Cardiac septum (tissue), 1 donor: ENCODE measurements at regions not wholly inside any gene's neighbourhood (a gene's known extent, or its start where the extent isn't known, plus 50 kb on each side); places are given as distances from the start of the nearest gene placed in this dataset.
"Not testable (repeated sequence)": the region's sequence is repeated elsewhere in the genome, so short reads cannot be mapped to it uniquely, and the experiment has no call there.

Experiments used
- DNase-seq: peaks from one replicate; pipeline ENCODE4 v3.0.0-alpha.2; 2020; ENCODE audit warnings: low spot score
- intact Hi-C: fragments of 100-400 bp; cut with DNase I; formaldehyde crosslinking; loops from one replicate; pipeline ENCODE4 v1.14.0; 2022
- donor health status: DM: no; HTN: no; CAD: no.

DNA sequence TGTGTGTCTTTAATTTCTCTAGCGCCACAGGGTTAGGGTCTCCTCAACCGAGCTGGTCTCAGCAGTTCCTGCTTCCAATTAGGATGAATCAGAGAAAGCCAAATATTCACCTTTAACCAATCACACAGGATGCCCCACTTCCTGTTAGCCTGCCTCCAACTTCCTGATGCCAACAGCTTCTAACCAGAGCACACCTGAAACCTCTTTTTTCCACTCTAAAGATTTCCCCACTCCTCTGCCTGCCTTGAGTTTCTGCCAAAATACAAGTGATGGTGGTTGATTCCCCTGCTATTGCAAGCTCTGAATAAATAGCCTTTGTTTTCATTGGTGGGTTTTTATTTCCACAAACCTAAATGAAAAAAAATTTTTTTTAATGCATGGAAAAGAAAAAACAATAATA lies 144.7 kb upstream of the UST start:
- intact Hi-C loops = no loop called here
- DNase-seq = no peak

DNA sequence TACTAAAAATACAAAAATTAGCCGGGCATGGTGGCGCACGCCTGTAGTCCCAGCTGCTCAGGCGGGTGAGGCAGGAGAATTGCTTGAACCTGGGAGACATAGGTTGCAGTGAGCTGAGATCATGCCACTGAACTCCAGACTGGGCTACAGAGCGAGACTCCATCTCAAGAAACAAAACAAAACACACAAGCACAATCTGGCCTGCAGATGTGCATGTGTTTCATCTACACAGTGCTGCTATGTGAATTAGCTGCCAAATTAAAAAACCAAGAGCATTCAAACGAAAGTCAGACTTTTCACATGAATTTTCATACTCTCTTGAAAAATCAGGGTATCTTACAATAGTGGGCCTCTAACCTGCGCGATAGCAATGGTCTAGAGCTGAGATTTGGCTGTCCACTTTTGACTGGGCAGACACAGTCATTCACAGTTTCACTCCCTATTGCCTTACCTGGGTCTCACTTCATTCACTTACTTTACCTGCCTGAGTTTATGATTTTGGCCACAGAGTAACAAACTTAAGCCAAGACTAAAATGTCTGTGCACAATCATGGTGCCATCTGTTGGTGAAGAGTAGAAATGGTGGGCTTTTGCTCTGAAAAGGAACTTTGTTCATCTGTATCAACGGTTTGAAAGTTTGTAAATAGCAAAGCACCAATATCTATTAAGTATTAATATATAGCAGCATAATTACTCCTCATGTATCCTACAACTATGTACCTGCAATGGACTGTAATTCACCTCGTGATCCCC lies 138.5 kb upstream of the UST start:
- no peak for DNase-seq
- intact Hi-C loops = no loop called here

GRCh38 chr6:148611213-148611612 lies 135.6 kb upstream of the UST start:
- intact Hi-C loops = no loop called here
- DNase-seq = peak; percentile 80

DNA sequence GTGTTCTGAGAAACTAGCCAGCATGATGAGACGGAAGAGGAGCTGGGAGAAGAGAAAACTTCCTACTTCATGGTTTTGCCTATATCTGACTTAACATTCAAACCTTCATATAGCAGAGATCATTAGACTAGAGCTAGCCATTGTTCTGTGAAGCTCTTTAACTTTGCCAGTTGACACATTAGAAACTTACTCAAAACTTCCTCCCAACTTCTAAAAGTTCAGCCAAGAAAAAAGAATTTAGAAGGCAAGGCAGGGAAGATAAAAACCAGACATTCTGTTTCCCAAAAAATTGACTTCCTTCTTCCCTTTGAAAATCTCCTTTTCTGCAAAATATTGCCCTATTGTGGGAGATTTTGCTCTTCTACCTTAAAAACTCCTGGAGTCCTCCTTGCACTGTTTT lies 134.8 kb upstream of the UST start:
- no peak for DNase-seq
- intact Hi-C loops = no loop called here

DNA sequence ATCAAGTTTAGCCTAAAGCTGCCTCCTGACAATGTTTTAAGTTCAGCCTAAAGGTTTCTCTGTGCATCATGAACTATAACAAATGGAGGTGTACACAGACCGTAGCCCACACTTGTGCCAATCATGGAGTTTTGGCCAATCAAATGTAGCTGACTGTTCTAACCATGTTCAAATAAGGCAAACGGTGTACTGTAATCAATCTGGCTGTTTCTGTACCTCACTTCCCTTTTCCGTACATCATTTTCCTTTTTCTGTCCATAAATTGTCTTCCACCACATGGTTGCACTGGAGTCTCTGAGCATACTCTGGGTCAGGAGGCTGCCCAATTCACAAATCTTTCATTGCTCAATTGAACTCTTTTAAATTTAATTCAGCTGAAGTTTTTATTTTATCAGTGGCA lies 132.2 kb upstream of the UST start:
- DNase-seq = no peak
- intact Hi-C loops = no loop called here

GRCh38 chr6:148616841-148617240 lies 130.0 kb upstream of the UST start:
- DNase-seq = no peak
- intact Hi-C loops = no loop called here

DNA sequence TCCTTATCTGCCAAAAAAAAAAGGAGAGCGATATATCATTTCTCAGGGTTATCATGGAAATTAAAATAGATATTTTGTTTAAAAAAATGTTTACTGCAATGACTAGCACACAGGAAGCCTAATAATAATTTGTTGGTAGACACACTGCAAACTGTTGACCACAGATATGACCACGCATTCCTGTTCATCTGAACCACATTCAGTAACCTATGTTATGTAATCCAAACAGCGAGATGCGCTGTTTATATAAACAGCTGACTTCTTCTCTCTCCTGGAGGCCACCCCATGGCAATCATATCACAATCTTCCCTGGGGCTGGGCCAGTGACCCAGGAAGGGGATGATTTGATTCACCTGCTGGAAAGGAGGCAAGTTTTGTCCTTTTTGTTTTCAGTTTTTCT lies 129.3 kb upstream of the UST start:
- DNase-seq = no peak
- intact Hi-C loops = no loop called here

GRCh38 chr6:148619891-148620290 lies 126.9 kb upstream of the UST start:
- intact Hi-C loops = no loop called here
- no peak for DNase-seq

DNA sequence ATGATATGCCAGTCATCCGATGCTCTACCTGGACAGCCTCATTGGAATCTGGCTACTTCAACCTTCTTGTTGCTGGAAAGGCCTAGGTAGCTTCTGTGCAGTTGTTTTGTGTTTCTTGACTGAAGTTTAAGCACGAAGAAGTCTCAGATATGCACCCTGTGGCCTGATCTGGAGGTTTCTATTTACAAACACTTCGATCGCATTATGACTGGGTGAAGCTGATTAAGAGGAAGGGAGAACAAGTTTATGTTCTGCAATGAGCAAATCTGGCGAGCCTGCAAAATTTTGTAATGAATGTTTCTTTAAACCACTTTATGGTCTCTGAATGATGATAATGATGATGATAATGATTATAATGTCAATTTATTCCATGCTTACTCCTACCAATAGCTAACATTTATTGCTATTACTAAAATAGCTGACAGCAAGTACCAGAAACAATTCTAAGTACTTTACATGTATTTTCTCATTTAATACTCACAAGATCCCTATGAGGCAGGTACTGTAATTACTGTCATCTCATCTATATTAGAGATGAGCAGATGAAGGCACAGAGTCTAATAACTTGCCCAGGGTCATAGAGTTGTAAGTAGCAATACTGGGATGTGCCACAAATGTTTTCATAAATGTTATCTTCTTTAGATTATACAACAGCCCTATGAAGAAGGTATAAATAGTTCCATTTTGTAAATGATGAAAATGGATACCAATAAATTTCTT lies 126.1 kb upstream of the UST start:
- intact Hi-C loops = no loop called here
- no peak for DNase-seq

- DNase-seq = no peak
These were observed 121.2 kb upstream of the UST start for GRCh38 chr6:148625609-148626008.

GRCh38 chr6:148628251-148628650 lies 118.6 kb upstream of the UST start:
- no peak for DNase-seq
- intact Hi-C loops = no loop called here

More at GRCh38 chr6:148625609-148626008, 121.2 kb upstream of the UST start:
- intact Hi-C loops = no loop called here

GRCh38 chr6:148629181-148629580 lies 117.6 kb upstream of the UST start:
- intact Hi-C loops = no loop called here
- no peak for DNase-seq

GRCh38 chr6:148629592-148630465 lies 117.0 kb upstream of the UST start:
- intact Hi-C loops = no loop called here
- DNase-seq = no peak

DNA sequence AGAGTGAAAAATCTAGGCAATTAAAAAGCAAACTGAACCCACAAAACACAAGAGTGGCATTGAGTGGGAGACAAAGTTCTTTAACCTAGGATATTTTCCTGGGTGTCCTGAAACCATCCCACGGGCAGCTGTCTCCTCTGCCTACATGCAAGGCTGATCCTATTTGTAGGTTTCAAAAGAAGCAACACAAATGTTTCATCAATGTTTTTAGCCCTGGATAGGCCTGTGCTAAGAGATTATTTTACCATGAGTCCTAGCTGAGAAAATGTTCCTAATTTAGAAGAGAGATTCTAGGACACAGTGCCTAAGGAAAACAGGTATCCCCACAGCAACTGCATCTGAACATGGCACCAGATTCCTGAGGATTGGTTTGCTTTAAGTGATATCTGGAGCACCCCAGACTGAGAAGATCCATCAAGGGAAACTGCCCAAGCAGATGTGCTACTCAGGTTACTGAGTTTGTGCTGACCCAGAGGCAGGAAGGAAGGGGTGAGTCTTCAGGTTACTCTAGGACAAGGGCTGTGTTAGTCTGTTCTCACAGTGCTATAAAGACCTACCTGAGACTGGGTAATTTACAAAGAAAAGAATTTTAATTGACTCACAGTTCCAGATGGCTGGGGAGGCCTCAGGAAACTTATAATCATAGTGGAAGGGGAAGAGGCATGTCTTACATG lies 111.6 kb upstream of the UST start:
- no peak for DNase-seq
- intact Hi-C loops = no loop called here

DNA sequence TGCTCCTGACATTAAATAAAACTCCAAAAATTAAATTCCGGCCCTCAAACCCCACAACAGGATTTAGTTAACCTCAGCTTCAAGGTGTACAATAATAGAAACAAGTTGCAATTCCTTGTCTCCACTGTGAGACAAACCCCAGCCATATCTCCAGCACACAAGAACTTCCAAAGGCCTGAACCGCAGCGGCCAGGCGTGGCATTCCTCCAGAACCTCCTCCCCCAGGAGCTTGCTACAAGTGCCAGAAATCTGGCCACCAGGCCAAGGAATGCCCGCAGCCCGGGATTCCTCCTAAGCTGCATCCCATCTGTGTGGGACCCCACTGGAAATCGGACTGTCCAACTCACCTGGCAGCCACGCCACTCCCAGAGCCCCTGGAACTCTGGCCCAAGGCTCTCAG lies 105.0 kb upstream of the UST start:
- DNase-seq, intact Hi-C loops: not testable (repeated sequence)

- intact Hi-C loops, DNase-seq: not testable (repeated sequence)
These were observed 103.6 kb upstream of the UST start for GRCh38 chr6:148643208-148643607.

DNA sequence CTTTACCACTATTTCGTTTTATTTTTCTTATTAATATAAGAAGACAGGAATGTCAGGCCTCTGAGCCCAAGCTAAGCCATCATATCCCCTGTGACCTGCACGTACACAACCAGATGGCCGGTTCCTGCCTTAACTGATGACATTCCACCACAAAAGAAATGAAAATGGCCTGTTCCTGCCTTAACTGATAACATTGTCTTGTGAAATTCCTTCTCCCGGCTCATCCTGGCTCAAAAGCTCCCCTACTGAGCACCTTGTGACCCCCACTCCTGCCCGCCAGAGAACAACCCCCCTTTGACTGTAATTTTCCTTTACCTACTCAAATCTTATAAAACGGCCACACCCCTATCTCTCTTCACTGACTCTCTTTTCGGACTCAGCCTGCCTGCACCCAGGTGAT lies 101.8 kb upstream of the UST start:
- intact Hi-C loops, DNase-seq: not testable (repeated sequence)

DNA sequence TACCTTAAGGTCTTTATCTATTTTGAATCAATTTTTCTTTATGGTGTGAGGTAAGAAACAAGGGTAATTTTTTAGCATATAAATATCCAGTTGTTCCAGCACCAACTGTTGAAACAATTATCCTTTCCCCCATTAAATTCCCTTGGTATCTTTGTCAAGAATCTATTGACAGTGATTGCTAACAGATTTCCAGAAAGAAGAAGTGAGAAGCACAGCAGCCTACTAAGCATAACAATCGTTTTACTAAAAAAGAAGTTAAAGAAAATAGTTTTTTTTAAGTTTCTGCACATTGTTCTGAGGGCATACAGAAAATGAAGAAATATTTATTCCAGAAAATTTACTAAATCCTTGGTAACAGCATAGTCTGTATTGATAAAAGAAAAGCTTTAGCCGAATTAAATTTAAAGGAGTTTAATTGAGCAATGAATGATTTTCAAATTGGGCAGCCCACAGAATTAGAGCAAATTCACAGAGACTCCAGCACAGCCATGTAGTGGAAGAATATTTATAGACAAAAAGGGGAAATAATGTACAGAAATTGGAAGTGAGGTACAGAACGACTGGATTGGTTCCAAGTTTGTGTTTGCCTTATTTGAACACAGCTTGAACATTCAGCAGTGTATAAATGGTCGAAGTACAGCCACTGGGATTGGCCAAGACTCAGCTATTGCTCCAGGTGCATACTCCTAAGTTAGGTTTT lies 97.9 kb upstream of the UST start:
- intact Hi-C loops = no loop called here
- DNase-seq = no peak

- intact Hi-C loops = no loop called here
- no peak for DNase-seq
These were observed 97.3 kb upstream of the UST start for GRCh38 chr6:148649454-148649963.
